H1 (cell line): ENCODE measurements at regions not wholly inside any gene's neighbourhood (a gene's known extent, or its start where the extent isn't known, plus 50 kb on each side); places are given as distances from the start of the nearest gene placed in this dataset.

Experiments used
- CTCF ChIA-PET: fragments of 300-600 bp; sonication (Branson Sonifier 250); formaldehyde crosslinking; loops from one replicate; lab custom pipeline; 2021; ENCODE audit not compliant: partially characterized antibody; lab: Charles Lee
- POLR2A ChIA-PET: fragments of 300-600 bp; sonication (Branson Sonifier 250); formaldehyde crosslinking; loops from one replicate; lab custom pipeline; 2021; ENCODE audit warnings: inconsistent platforms; ENCODE audit not compliant: partially characterized antibody; lab: Charles Lee
- DNase-seq, 2 experiments: peaks; one replicate each; pipeline versions ENCODE4 v3.0.0 to v3.0.0-alpha.2; 2010 to 2022; ENCODE audit warnings: low spot score in 2 of 2, low read depth in 1 of 2, mixed read lengths in 1 of 2
- FAIRE-seq: peaks from 2 replicates; lab custom pipeline; 2011; peaks lifted over from hg19 to GRCh38; lab: Jason Lieb, UNC
- H2AFZ ChIP-seq: 2 replicates; pipeline ENCODE4 v1.8.1; 2012; ENCODE audit warnings: low read length, inconsistent platforms
- H2AK5ac ChIP-seq: 2 replicates; pipeline ENCODE4 v1.6.1; 2013; ENCODE audit warnings: low read depth, low read length
- H2BK120ac ChIP-seq: replicated peaks from 2 replicates; pipeline ENCODE3; 2013; ENCODE audit warnings: low read depth, low read length, inconsistent platforms
- H2BK12ac ChIP-seq: 2 replicates; pipeline ENCODE4 v1.6.1; 2013; ENCODE audit warnings: low read depth, low read length
- H2BK15ac ChIP-seq: 2 replicates; pipeline ENCODE4 v1.6.1; 2013; ENCODE audit warnings: low read length
- H2BK20ac ChIP-seq: 2 replicates; pipeline ENCODE4 v1.6.1; 2013; ENCODE audit warnings: low read length
- H2BK5ac ChIP-seq: 2 replicates; pipeline ENCODE4 v1.6.1; 2013; ENCODE audit warnings: low read depth, low read length
- H3K14ac ChIP-seq: 2 replicates; pipeline ENCODE4 v1.6.1; 2013; ENCODE audit warnings: inconsistent platforms; ENCODE audit not compliant: insufficient read length
- H3K18ac ChIP-seq: 2 replicates; pipeline ENCODE4 v1.6.1; 2013; ENCODE audit warnings: low read length; ENCODE audit errors: extremely low read depth
- H3K23ac ChIP-seq: 2 replicates; pipeline ENCODE4 v1.6.1; 2013; ENCODE audit warnings: inconsistent platforms; ENCODE audit not compliant: insufficient read length
- H3K23me2 ChIP-seq: 2 replicates; pipeline ENCODE4 v1.6.1; 2013; ENCODE audit warnings: low read depth, low read length
- H3K27ac ChIP-seq: 2 replicates; pipeline ENCODE4 v1.6.1; 2011; ENCODE audit warnings: low read depth, low read length, inconsistent platforms
- H3K27me3 ChIP-seq, 4 experiments: replicated peaks in 1 of 4; 1 replicate in 1 of 4; 2 replicates in 3 of 4; pipeline versions ENCODE4 v1.6.1 to v1.8.1; 2011 to 2013; ENCODE audit warnings: low read length in 3 of 4, mild to moderate bottlenecking in 3 of 4, inconsistent platforms in 2 of 4, mixed read lengths in 2 of 4, moderate library complexity in 1 of 4; ENCODE audit not compliant: control insufficient read depth in 3 of 4, insufficient read depth in 3 of 4; ENCODE audit errors: extremely low read depth in 1 of 4
- H3K36me3 ChIP-seq, 4 experiments: 2 replicates each; pipeline versions ENCODE4 v1.6.1 to v1.8.1; 2011 to 2013; ENCODE audit warnings: mild to moderate bottlenecking in 4 of 4, low read length in 3 of 4, moderate library complexity in 2 of 4, control low read depth in 1 of 4, inconsistent platforms in 1 of 4; ENCODE audit not compliant: insufficient read depth in 4 of 4, control insufficient read depth in 2 of 4
- H3K4ac ChIP-seq: replicated peaks from 2 replicates; pipeline ENCODE3; 2013; ENCODE audit warnings: low read length, low read depth, mixed read lengths, inconsistent platforms; ENCODE audit not compliant: insufficient read length
- H3K4me1 ChIP-seq, 4 experiments: replicated peaks in 1 of 4; 1 replicate in 1 of 4; 2 replicates in 3 of 4; pipeline versions ENCODE4 v1.6.1 to v1.8.1; 2011 to 2013; ENCODE audit warnings: low read length in 3 of 4, inconsistent platforms in 2 of 4, mixed read lengths in 1 of 4; ENCODE audit not compliant: insufficient read depth in 4 of 4, control insufficient read depth in 3 of 4
- H3K4me2 ChIP-seq, 2 experiments: 2 replicates each; pipeline versions ENCODE4 v1.6.1 to v1.8.1; 2011 to 2013; ENCODE audit warnings: low read depth in 2 of 2, low read length in 2 of 2, control low read depth in 1 of 2, inconsistent platforms in 1 of 2, mild to moderate bottlenecking in 1 of 2; ENCODE audit not compliant: insufficient read depth in 1 of 2
- H3K4me3 ChIP-seq, 4 experiments: fragments of 200-600, 300-600 bp in 1 of 4; sonication (generic), shearing (Covaris generic), sonication (Bioruptor Twin) in 1 of 4; 2 replicates each; pipeline versions ENCODE4 v1.5.1 to v1.8.1; 2011 to 2016; ENCODE audit warnings: low read length in 4 of 4, low read depth in 3 of 4, control low read depth in 2 of 4, inconsistent platforms in 2 of 4, mild to moderate bottlenecking in 2 of 4, mixed read lengths in 1 of 4, moderate library complexity in 1 of 4; ENCODE audit not compliant: insufficient read depth in 2 of 4; ENCODE audit errors: extremely low read depth in 1 of 4
- H3K56ac ChIP-seq: replicated peaks from 2 replicates; pipeline ENCODE3; 2013; ENCODE audit warnings: low read depth, mild to moderate bottlenecking, mixed read lengths, low read length, inconsistent platforms; ENCODE audit not compliant: insufficient read length
- H3K79me1 ChIP-seq: 2 replicates; pipeline ENCODE4 v1.6.1; 2013; ENCODE audit warnings: low read depth, low read length, control low read depth
- H3K79me2 ChIP-seq, 2 experiments: 2 replicates each; pipeline versions ENCODE4 v1.6.1 to v1.8.1; 2012 to 2013; ENCODE audit warnings: low read length in 2 of 2, mild to moderate bottlenecking in 2 of 2, inconsistent platforms in 1 of 2; ENCODE audit not compliant: insufficient read depth in 2 of 2, control insufficient read depth in 1 of 2
- H3K9ac ChIP-seq, 4 experiments: replicated peaks in 1 of 4; 1 replicate in 1 of 4; 2 replicates in 3 of 4; pipeline versions ENCODE4 v1.6.1 to v1.8.1; 2011 to 2013; ENCODE audit warnings: low read depth in 3 of 4, low read length in 3 of 4, control low read depth in 2 of 4, mild to moderate bottlenecking in 2 of 4, moderate library complexity in 2 of 4, inconsistent platforms in 1 of 4; ENCODE audit errors: extremely low read depth in 1 of 4
- H3K9me3 ChIP-seq, 2 experiments: 2 replicates each; pipeline versions ENCODE4 v1.6.1 to v1.8.1; 2012 to 2013; ENCODE audit warnings: mild to moderate bottlenecking in 2 of 2, moderate library complexity in 2 of 2, control low read depth in 1 of 2, inconsistent platforms in 1 of 2, low read depth in 1 of 2, low read length in 1 of 2, mixed read lengths in 1 of 2; ENCODE audit not compliant: insufficient read depth in 2 of 2
- H4K20me1 ChIP-seq, 2 experiments: replicated peaks in 1 of 2; 2 replicates each; pipeline versions ENCODE3 to v1.8.1; 2011 to 2013; ENCODE audit warnings: inconsistent platforms in 2 of 2, low read length in 2 of 2, mild to moderate bottlenecking in 1 of 2; ENCODE audit not compliant: insufficient read depth in 2 of 2, control insufficient read depth in 1 of 2
- H4K5ac ChIP-seq: 2 replicates; pipeline ENCODE4 v1.6.1; 2013; ENCODE audit warnings: low read length, low read depth, mixed read lengths, inconsistent platforms; ENCODE audit not compliant: insufficient read length
- H4K8ac ChIP-seq: 2 replicates; pipeline ENCODE4 v1.8.0; 2013; ENCODE audit warnings: mild to moderate bottlenecking, moderate library complexity, low read length, inconsistent platforms; ENCODE audit not compliant: insufficient read depth; ENCODE audit errors: extremely low read depth
- H4K91ac ChIP-seq: replicated peaks from 2 replicates; pipeline ENCODE3; 2013; ENCODE audit warnings: low read length, mixed read lengths, inconsistent platforms; ENCODE audit not compliant: insufficient read length
- BRCA1 ChIP-seq: IDR thresholded peaks from 2 replicates; pipeline ENCODE4 v1.6.1; 2012; ENCODE audit warnings: low read depth, low read length, improper control_type of control experiment
- CHD2 ChIP-seq: IDR thresholded peaks from 2 replicates; pipeline ENCODE4 v1.6.1; 2012; ENCODE audit warnings: low read length, improper control_type of control experiment
- HDAC2 ChIP-seq, 2 experiments: fragments of 300-600 bp in 1 of 2; sonication (generic) in 1 of 2; IDR thresholded peaks; 2 replicates each; pipeline ENCODE4 v1.6.1; 2011 to 2012; ENCODE audit warnings: low read depth in 2 of 2, low read length in 2 of 2, mild to moderate bottlenecking in 2 of 2, moderate library complexity in 2 of 2, borderline replicate concordance in 1 of 2, inconsistent platforms in 1 of 2
- HDAC6 ChIP-seq: IDR thresholded peaks from one replicate; pipeline ENCODE4 v1.7.1; 2012; ENCODE audit warnings: low read depth, mild to moderate bottlenecking, inconsistent platforms, low read length, moderate library complexity
- JUND ChIP-seq: IDR thresholded peaks from 2 replicates; pipeline ENCODE4 v1.6.1; 2011; ENCODE audit warnings: mild to moderate bottlenecking, improper control_type of control experiment, low read length
- USF2 ChIP-seq: IDR thresholded peaks from 2 replicates; pipeline ENCODE4 v1.6.1; 2011; ENCODE audit warnings: low read length, improper control_type of control experiment
- WGBS, 2 experiments: shearing (Covaris generic) in 1 of 2; methylation state at CpG; one replicate each; pipeline versions ENCODE4 v1.1.6 to v1.1.7; 2013 to 2015; ENCODE audit warnings: low lambda C conversion rate in 2 of 2, mixed read lengths in 2 of 2, inconsistent platforms in 1 of 2, low coverage in 1 of 2, missing lambda C conversion rate in 1 of 2; ENCODE audit not compliant: insufficient replicate concordance in 2 of 2, insufficient coverage in 1 of 2, insufficient read length in 1 of 2; ENCODE audit errors: extremely low coverage in 1 of 2, missing lambda C conversion rate in 1 of 2; 5-methylcytosine and 5-hydroxymethylcytosine counted together

GRCh38 chr2:150584081-150584480, 96.6 kb upstream of the RND3 start:
- Histone ChIP-seq H3K14ac (no peak overlapping the region), H3K4me2 (no peak overlapping the region), H3K27me3 (no peaks in the 10 kb centered on the region), H3K79me2 (no peaks in the 10 kb centered on the region), H2AFZ (no peak overlapping the region), H3K23me2 (no peaks in the 10 kb centered on the region), H2BK5ac (no peak overlapping the region), H3K9ac (no peak overlapping the region), H3K9me3 (peaks cover 6 to 7% of the 10 kb centered on the region in 2 experiments; a peak in 2 of 4 replicates), H4K5ac (no peak overlapping the region), H3K36me3 (no peaks in the 10 kb centered on the region), H4K8ac (no peak overlapping the region), H2AK5ac (no peak overlapping the region), H2BK15ac (no peak overlapping the region), H4K91ac (no peak overlapping the region), H3K56ac (no peak overlapping the region), H2BK120ac (no peak overlapping the region), H4K20me1 (no peaks in the 10 kb centered on the region), H3K27ac (no peak overlapping the region), H3K4ac (no peak overlapping the region), H2BK12ac (no peak overlapping the region), H3K79me1 (no peaks in the 10 kb centered on the region), H3K23ac (no peak overlapping the region), H3K4me1 (no peaks in the 10 kb centered on the region)
- CTCF ChIA-PET = no interaction called here
- WGBS, 2 experiments = 87% methylated on average over 4 of the region's 4 CpGs; no CpG with 5 or more reads in 1 of the 2 experiments
- no peak for DNase-seq
- no peak for TF ChIP-seq USF2
- TF ChIP-seq CHD2 = no peak
- no peak for TF ChIP-seq HDAC2 (IDR thresholded peaks at IDR 0.05; ENCODE audit: borderline replicate concordance in 1 of 2, low read depth in 2 of 2, low read length in 2 of 2)
- no peak for TF ChIP-seq JUND
- no peak for TF ChIP-seq HDAC6
- TF ChIP-seq BRCA1 = no peak
- TF ChIP-seq, all 59 proteins: peak for 0
- no peak overlapping the region for H3K18ac ChIP-seq
- no peak overlapping the region for H3K4me3 ChIP-seq
- H2BK20ac ChIP-seq = no peak overlapping the region
- POLR2A ChIA-PET = no interaction called here
- no peak for FAIRE-seq
